NCI-H774 (cell line): ENCODE measurements at regions not wholly inside any gene's neighbourhood (a gene's known extent, or its start where the extent isn't known, plus 50 kb on each side); places are given as distances from the start of the nearest gene placed in this dataset.

ENCODE experiments used
- DNase-seq: peaks from one replicate; lab custom pipeline; 2025; lab: John Stamatoyannopoulos, UW

- DNase-seq = no peak
Observed at GRCh38 chr2:156647377-156648010, 211.3 kb downstream of the GPD2 start.

- no peak for DNase-seq
Observed at GRCh38 chr2:156648522-156648921, 212.3 kb downstream of the GPD2 start.

GRCh38 chr2:156649596-156649995 lies 213.4 kb downstream of the GPD2 start:
- no peak for DNase-seq

- no peak for DNase-seq
Observed at GRCh38 chr2:156652691-156653090, 216.5 kb downstream of the GPD2 start.

GRCh38 chr2:156653675-156654074 lies 217.5 kb downstream of the GPD2 start:
- DNase-seq = no peak

- no peak for DNase-seq
Observed at GRCh38 chr2:156657809-156658208, 221.6 kb downstream of the GPD2 start.

- no peak for DNase-seq
Observed at GRCh38 chr2:156659694-156660093, 223.5 kb downstream of the GPD2 start.

- peak; percentile 3 for DNase-seq
Observed at GRCh38 chr2:156663757-156664409, 227.7 kb downstream of the GPD2 start.

- no peak for DNase-seq
Observed at GRCh38 chr2:156666130-156666785, 230.1 kb downstream of the GPD2 start.

GRCh38 chr2:156670104-156670503 lies 233.9 kb downstream of the GPD2 start:
- DNase-seq = no peak

GRCh38 chr2:156671706-156672361 lies 235.7 kb downstream of the GPD2 start:
- no peak for DNase-seq

GRCh38 chr2:156672556-156673332 lies 236.6 kb downstream of the GPD2 start:
- DNase-seq = no peak

GRCh38 chr2:156673333-156673615 lies 237.1 kb downstream of the GPD2 start:
- no peak for DNase-seq

GRCh38 chr2:156673981-156674380 lies 237.8 kb downstream of the GPD2 start:
- no peak for DNase-seq

- DNase-seq = no peak
Observed at GRCh38 chr2:156675896-156676295, 239.7 kb downstream of the GPD2 start.

- no peak for DNase-seq
Observed at GRCh38 chr2:156679820-156680219, 243.6 kb downstream of the GPD2 start.

- no peak for DNase-seq
Observed at GRCh38 chr2:156680266-156680665, 244.1 kb downstream of the GPD2 start.

- no peak for DNase-seq
Observed at GRCh38 chr2:156687126-156687525, 250.9 kb downstream of the GPD2 start.

- no peak for DNase-seq
Observed at GRCh38 chr2:156687715-156688114, 251.5 kb downstream of the GPD2 start.

- no peak for DNase-seq
Observed at GRCh38 chr2:156689939-156690338, 253.8 kb downstream of the GPD2 start.

GRCh38 chr2:156691014-156691413 lies 254.8 kb downstream of the GPD2 start:
- no peak for DNase-seq

- no peak for DNase-seq
Observed at GRCh38 chr2:156695020-156695419, 258.8 kb downstream of the GPD2 start.
